ENCODE measurements at regions not wholly inside any gene's neighbourhood (a gene's known extent, or its start where the extent isn't known, plus 50 kb on each side); places are given as distances from the start of the nearest gene placed in this dataset.

- TF ChIP-seq POLR2A (IDR thresholded peaks at IDR 0.05) (no peak), EP300 (IDR thresholded peaks at IDR 0.05) (peak; percentile 53 to 73), CTCF (IDR thresholded peaks at IDR 0.05) (no peak)
Measured at GRCh38 chr1:58922302-58923089, 138.6 kb upstream of the JUN start.

Measured in tibial nerve (tissue), 4 donors.